Pancreas (tissue), 10 donors: ENCODE measurements at regions not wholly inside any gene's neighbourhood (a gene's known extent, or its start where the extent isn't known, plus 50 kb on each side); places are given as distances from the start of the nearest gene placed in this dataset.
"Not testable (repeated sequence)": the region's sequence is repeated elsewhere in the genome, so short reads cannot be mapped to it uniquely, and the experiment has no call there.

ENCODE experiments used
- ATAC-seq, 4 donors: fragments of 200-7000 bp; cut with Tn5 transposase; one replicate each; pipeline versions ENCODE4 v1.8.0 to v1.9.1; 2020; ENCODE audit warnings: mild to moderate bottlenecking in 4 of 4, moderate library complexity in 4 of 4
- DNase-seq, 6 donors: peaks; one replicate each; pipeline ENCODE4 v3.0.0-alpha.2; 2020
- FAIRE-seq: peaks from 2 replicates; lab custom pipeline; 2012; peaks lifted over from hg19 to GRCh38; lab: Jason Lieb, UNC
- H3K27ac ChIP-seq, 4 donors: fragments of 200-600 bp; sonication (generic); 1 replicate in 3 of 4; 2 replicates in 1 of 4; pipeline versions ENCODE4 v1.5.0 to v1.8.0; 2020
- H3K27me3 ChIP-seq, 4 donors: fragments of 200-600 bp; one replicate each; pipeline ENCODE4 v1.8.0; 2021
- H3K36me3 ChIP-seq, 3 donors: fragments of 200-600 bp; sonication (generic) in 1 of 3; one replicate each; pipeline versions ENCODE4 v1.5.0 to v1.8.0; 2020 to 2021
- H3K4me1 ChIP-seq, 3 donors: fragments of 200-600 bp; one replicate each; pipeline ENCODE4 v1.8.0; 2021
- H3K4me3 ChIP-seq, 4 donors: fragments of 200-600 bp; sonication (generic) in 2 of 4; one replicate each; pipeline versions ENCODE4 v1.5.0 to v1.8.0; 2020 to 2021
- H3K9me3 ChIP-seq, 4 donors: fragments of 200-600 bp; one replicate each; pipeline ENCODE4 v1.8.0; 2021
- CTCF ChIP-seq, 4 donors: fragments of 200-600 bp; sonication (generic) in 3 of 4; IDR thresholded peaks; one replicate each; pipeline versions ENCODE4 v1.5.0 to v1.8.0; 2021; ENCODE audit warnings: antibody characterized with exemption in 4 of 4
- WGBS, 2 donors: extraction: QIAGEN DNeasy Blood & Tissue Kit; methylation state at CpG; one replicate each; pipeline ENCODE4 v1.1.7; 2013; 5-methylcytosine and 5-hydroxymethylcytosine counted together
- intact Hi-C, 3 donors: fragments of 100-400 bp; cut with DNase I; formaldehyde crosslinking; loops; one replicate each; pipeline versions ENCODE4 v1.11.1 to v1.14.2; 2022
- donor health status: healthy with polysubstance abuse.
- donor health status: DM: no; HTN: no; CAD: no; lungs with moderate emphysema.
- donor health status: DM: no; HTN: no; CAD: no.
- donor health status: control.
- donor health status: control.
- donor health status: Bipolar disorder and iron deficiency.
- donor health status: DM: yes; HTN: yes; CAD: no.
- donor health status: DM: no; HTN: no; CAD: no.
- donor health status: DM: no; HTN: no; CAD: no.
- donor health status: DM: yes; HTN: yes; CAD: no.

GRCh38 chr7:131083781-131084180 lies 243.9 kb upstream of the MKLN1 start:
- 90 to 100% methylated on average over 1 of the region's 1 CpG for WGBS, 2 donors
- no peaks in the 10 kb centered on the region for H3K27me3 ChIP-seq
- no peak for DNase-seq
- intact Hi-C loops = no loop called here
- no peak for TF ChIP-seq CTCF (IDR thresholded peaks at IDR 0.05)
- peaks cover 20 to 27% (median 20%) of the 10 kb centered on the region in 3 donors for H3K4me1 ChIP-seq
- no peaks in the 10 kb centered on the region for H3K9me3 ChIP-seq
- no peak overlapping the region for H3K4me3 ChIP-seq
- H3K27ac ChIP-seq = no peak overlapping the region
- ATAC-seq = no peak
- H3K36me3 ChIP-seq = no peaks in the 10 kb centered on the region
- FAIRE-seq = no peak

DNA sequence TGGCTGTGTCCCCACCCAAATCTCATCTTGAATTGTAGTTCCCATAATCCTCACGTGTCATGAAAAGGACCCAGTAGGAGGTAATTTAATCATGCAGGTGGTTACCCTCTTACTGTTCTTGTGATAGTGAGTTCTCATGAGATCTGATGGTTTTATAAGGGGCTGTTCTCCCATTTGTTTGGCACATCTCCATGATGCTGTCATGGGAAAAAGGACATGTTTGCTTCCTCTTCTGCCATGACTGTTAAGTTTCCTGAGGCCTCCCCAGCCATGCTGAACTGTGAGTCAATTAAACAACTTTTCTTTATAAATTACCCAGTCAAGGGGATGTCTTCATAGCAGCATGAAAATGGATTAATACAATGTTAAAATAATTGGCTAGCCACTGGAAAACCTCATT lies 243.3 kb upstream of the MKLN1 start:
- 83 to 87% methylated on average over 1 of the region's 1 CpG for WGBS, 2 donors
- H3K36me3 ChIP-seq, H3K27ac ChIP-seq, ATAC-seq, DNase-seq, intact Hi-C loops, H3K27me3 ChIP-seq, FAIRE-seq, H3K4me3 ChIP-seq, H3K9me3 ChIP-seq: not testable (repeated sequence)
- peaks cover 26 to 31% (median 26%) of the 10 kb centered on the region in 3 donors for H3K4me1 ChIP-seq

- no peaks in the 10 kb centered on the region for H3K27me3 ChIP-seq
- peak; percentile 51 to 68 (median 60) for ATAC-seq
- peak overlapping the region in 2 of 4 donors; percentile 38 to 44 for H3K27ac ChIP-seq
- no peaks in the 10 kb centered on the region for H3K9me3 ChIP-seq
- no peaks in the 10 kb centered on the region for H3K36me3 ChIP-seq
- peaks cover 44 to 53% (median 45%) of the 10 kb centered on the region in 3 donors for H3K4me1 ChIP-seq
- no peak for DNase-seq
- no peak for FAIRE-seq
- H3K4me3 ChIP-seq = no peak overlapping the region
- TF ChIP-seq CTCF (IDR thresholded peaks at IDR 0.05) = no peak
- WGBS, 2 donors = 16 to 18% methylated on average over 8 of the region's 8 CpGs
- intact Hi-C loops = no loop called here
Measured at GRCh38 chr7:131087756-131088658, 239.7 kb upstream of the MKLN1 start.

DNA sequence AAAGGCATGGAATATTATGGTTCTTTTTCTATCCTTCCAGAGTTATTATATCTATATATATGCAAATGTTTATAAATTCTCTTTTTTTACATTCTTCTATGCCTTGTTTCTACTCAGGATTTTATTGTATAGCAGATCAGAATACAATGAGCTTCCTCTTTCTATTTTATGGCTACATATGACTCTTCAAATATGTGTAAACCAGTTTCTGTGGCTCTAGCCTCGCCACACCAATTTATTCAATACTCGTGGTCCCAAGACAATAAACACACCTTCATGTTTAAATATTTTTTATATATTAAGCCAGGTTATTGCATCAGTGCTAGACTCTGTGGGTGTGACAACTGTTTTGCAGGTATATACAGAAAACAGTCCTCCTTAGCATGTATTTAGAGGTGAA lies 237.5 kb upstream of the MKLN1 start:
- ATAC-seq (no peak), FAIRE-seq (no peak), DNase-seq (no peak)
- 77 to 79% methylated on average over 2 of the region's 2 CpGs for WGBS, 2 donors
- Histone ChIP-seq H3K4me3 (no peak overlapping the region), H3K36me3 (no peaks in the 10 kb centered on the region), H3K9me3 (no peaks in the 10 kb centered on the region), H3K4me1 (peaks cover 39 to 53% (median 39%) of the 10 kb centered on the region in 3 donors), H3K27ac (no peak overlapping the region), H3K27me3 (no peaks in the 10 kb centered on the region)
- no peak for TF ChIP-seq CTCF (IDR thresholded peaks at IDR 0.05)
- intact Hi-C loops = no loop called here

GRCh38 chr7:131090886-131091692 lies 236.6 kb upstream of the MKLN1 start:
- Histone ChIP-seq H3K4me3 (no peak overlapping the region), H3K4me1 (peaks cover 36 to 60% (median 39%) of the 10 kb centered on the region in 3 donors), H3K36me3 (no peaks in the 10 kb centered on the region), H3K27me3 (no peaks in the 10 kb centered on the region), H3K27ac (no peak overlapping the region), H3K9me3 (no peaks in the 10 kb centered on the region)
- FAIRE-seq (no peak), DNase-seq (no peak), ATAC-seq (peak in 2 of 4 donors; percentile 7 to 17)
- 65 to 67% methylated on average over 7 of the region's 7 CpGs for WGBS, 2 donors
- no peak for TF ChIP-seq CTCF (IDR thresholded peaks at IDR 0.05)
- intact Hi-C loops = no loop called here
